ENCODE measurements at regions not wholly inside any gene's neighbourhood (a gene's known extent, or its start where the extent isn't known, plus 50 kb on each side); places are given as distances from the start of the nearest gene placed in this dataset.

- TF ChIP-seq CHD4 (IDR thresholded peaks at IDR 0.05; ENCODE audit: borderline replicate concordance) (no peak), POLR2AphosphoS2 (conservative IDR thresholded peaks at IDR 0.05; ENCODE audit: low read length) (no peak), ZC3H11A (IDR thresholded peaks at IDR 0.05) (no peak), CHD2 (IDR thresholded peaks at IDR 0.05; ENCODE audit: low read length, partially characterized antibody) (no peak), EP300 (IDR thresholded peaks at IDR 0.05) (no peak), RFX5 (IDR thresholded peaks at IDR 0.05) (no peak), JUNB (IDR thresholded peaks at IDR 0.05) (no peak), POLR2A (IDR thresholded peaks at IDR 0.05; ENCODE audit: low read length) (no peak), ZNF302 (CRISPR knock-in tag; IDR thresholded peaks at IDR 0.05) (no peak)
- TF ChIP-seq, protein P1, sequence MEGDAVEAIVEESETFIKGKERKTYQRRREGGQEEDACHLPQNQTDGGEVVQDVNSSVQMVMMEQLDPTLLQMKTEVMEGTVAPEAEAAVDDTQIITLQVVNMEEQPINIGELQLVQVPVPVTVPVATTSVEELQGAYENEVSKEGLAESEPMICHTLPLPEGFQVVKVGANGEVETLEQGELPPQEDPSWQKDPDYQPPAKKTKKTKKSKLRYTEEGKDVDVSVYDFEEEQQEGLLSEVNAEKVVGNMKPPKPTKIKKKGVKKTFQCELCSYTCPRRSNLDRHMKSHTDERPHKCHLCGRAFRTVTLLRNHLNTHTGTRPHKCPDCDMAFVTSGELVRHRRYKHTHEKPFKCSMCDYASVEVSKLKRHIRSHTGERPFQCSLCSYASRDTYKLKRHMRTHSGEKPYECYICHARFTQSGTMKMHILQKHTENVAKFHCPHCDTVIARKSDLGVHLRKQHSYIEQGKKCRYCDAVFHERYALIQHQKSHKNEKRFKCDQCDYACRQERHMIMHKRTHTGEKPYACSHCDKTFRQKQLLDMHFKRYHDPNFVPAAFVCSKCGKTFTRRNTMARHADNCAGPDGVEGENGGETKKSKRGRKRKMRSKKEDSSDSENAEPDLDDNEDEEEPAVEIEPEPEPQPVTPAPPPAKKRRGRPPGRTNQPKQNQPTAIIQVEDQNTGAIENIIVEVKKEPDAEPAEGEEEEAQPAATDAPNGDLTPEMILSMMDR (IDR thresholded peaks at IDR 0.05), result no peak
- TF ChIP-seq, protein P2, sequence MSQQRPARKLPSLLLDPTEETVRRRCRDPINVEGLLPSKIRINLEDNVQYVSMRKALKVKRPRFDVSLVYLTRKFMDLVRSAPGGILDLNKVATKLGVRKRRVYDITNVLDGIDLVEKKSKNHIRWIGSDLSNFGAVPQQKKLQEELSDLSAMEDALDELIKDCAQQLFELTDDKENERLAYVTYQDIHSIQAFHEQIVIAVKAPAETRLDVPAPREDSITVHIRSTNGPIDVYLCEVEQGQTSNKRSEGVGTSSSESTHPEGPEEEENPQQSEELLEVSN (IDR thresholded peaks at IDR 0.05; ENCODE audit: borderline replicate concordance, low read depth), result no peak
- TF ChIP-seq, protein P3, sequence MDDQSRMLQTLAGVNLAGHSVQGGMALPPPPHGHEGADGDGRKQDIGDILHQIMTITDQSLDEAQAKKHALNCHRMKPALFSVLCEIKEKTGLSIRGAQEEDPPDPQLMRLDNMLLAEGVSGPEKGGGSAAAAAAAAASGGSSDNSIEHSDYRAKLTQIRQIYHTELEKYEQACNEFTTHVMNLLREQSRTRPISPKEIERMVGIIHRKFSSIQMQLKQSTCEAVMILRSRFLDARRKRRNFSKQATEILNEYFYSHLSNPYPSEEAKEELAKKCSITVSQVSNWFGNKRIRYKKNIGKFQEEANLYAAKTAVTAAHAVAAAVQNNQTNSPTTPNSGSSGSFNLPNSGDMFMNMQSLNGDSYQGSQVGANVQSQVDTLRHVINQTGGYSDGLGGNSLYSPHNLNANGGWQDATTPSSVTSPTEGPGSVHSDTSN (IDR thresholded peaks at IDR 0.05), result no peak
These were observed 751.1 kb downstream of the KCNJ2 start for GRCh38 chr17:70920416-70920815.
